Panc1 (cell line): ENCODE measurements at regions not wholly inside any gene's neighbourhood (a gene's known extent, or its start where the extent isn't known, plus 50 kb on each side); places are given as distances from the start of the nearest gene placed in this dataset.
"Not testable (repeated sequence)": the region's sequence is repeated elsewhere in the genome, so short reads cannot be mapped to it uniquely, and the experiment has no call there.

Source experiments
- ATAC-seq: fragments of 200-7000 bp; cut with Tn5 transposase; 2 replicates; pipeline ENCODE4 v1.9.1; 2020; ENCODE audit warnings: mild to moderate bottlenecking, moderate library complexity
- BruUV-seq: library from RNA; stranded (reverse); fragments of 400-500 nt; replicated peaks from 2 replicates; lab custom pipeline; 2021; lab: Mats Ljungman, UMichigan
- CTCF ChIA-PET: fragments of 300-600 bp; sonication (Branson Sonifier 250); formaldehyde crosslinking; loops from one replicate; lab custom pipeline; 2022; ENCODE audit warnings: antibody characterized with exemption; lab: Charles Lee
- POLR2A ChIA-PET: fragments of 300-600 bp; sonication (Branson Sonifier 250); formaldehyde crosslinking; loops from one replicate; lab custom pipeline; 2022; ENCODE audit warnings: antibody characterized with exemption; lab: Charles Lee
- DNase-seq: peaks from one replicate; pipeline ENCODE4 v3.0.0-alpha.2; 2010; ENCODE audit warnings: low read depth, low spot score
- H3K27ac ChIP-seq: 2 replicates; pipeline ENCODE4 v1.5.1; 2011; ENCODE audit warnings: mild to moderate bottlenecking, low read length, inconsistent platforms
- H3K27me3 ChIP-seq: fragments of 200-500 bp; sonication (Bioruptor generic); 2 replicates; pipeline ENCODE4 v1.6.0; 2014; ENCODE audit warnings: low read length, inconsistent platforms; ENCODE audit not compliant: control insufficient read depth, insufficient read depth
- H3K36me3 ChIP-seq: fragments of 200-500 bp; sonication (Bioruptor generic); 2 replicates; pipeline ENCODE4 v1.5.1; 2014; ENCODE audit warnings: inconsistent platforms, mild to moderate bottlenecking, low read length, moderate library complexity; ENCODE audit not compliant: control insufficient read depth, insufficient read depth
- H3K4me1 ChIP-seq: 2 replicates; pipeline ENCODE4 v1.5.1; 2011; ENCODE audit warnings: inconsistent platforms, mild to moderate bottlenecking, low read length, moderate library complexity; ENCODE audit not compliant: control insufficient read depth, insufficient read depth
- H3K4me3 ChIP-seq, 2 experiments: 2 replicates each; pipeline ENCODE4 v1.5.1; 2011 to 2012; ENCODE audit warnings: low read depth in 2 of 2, low read length in 2 of 2, mild to moderate bottlenecking in 2 of 2, inconsistent platforms in 1 of 2, moderate library complexity in 1 of 2
- H3K9me3 ChIP-seq: fragments of 200-500 bp; sonication (Bioruptor generic); 2 replicates; pipeline ENCODE4 v1.5.1; 2014; ENCODE audit warnings: low read depth, mild to moderate bottlenecking, inconsistent platforms, low read length, moderate library complexity; ENCODE audit not compliant: control insufficient read depth, insufficient read depth
- POLR2AphosphoS5 ChIP-seq: IDR thresholded peaks from 2 replicates; pipeline ENCODE4 v1.6.1; 2012; ENCODE audit warnings: mild to moderate bottlenecking, low read depth, low read length, moderate library complexity
- SIN3A ChIP-seq: IDR thresholded peaks from 2 replicates; pipeline ENCODE4 v1.6.1; 2012; ENCODE audit warnings: low read depth, mild to moderate bottlenecking, low read length, moderate library complexity, borderline replicate concordance; ENCODE audit not compliant: insufficient read depth
- TCF7L2 ChIP-seq: IDR thresholded peaks from 2 replicates; pipeline ENCODE4 v1.6.1; 2011; ENCODE audit warnings: mild to moderate bottlenecking, low read depth, low read length, inconsistent platforms
- in situ Hi-C: cut with HindIII; loops from 2 replicates; pipeline ENCODE4 v1.10.0; 2016; ENCODE audit warnings: low sequenced_read_pairs, low pct_unique_long_range_greater_than_20kb
- intact Hi-C: fragments of 100-400 bp; cut with micrococcal nuclease; formaldehyde crosslinking; loops from one replicate; pipeline ENCODE4 v1.10.0; 2022; ENCODE audit not compliant: unreplicated experiment
- TF ChIP-seq, protein P1 (sequence below), 2 experiments: IDR thresholded peaks; 2 replicates each; pipeline ENCODE4 v1.6.1; 2011 to 2012; ENCODE audit warnings: low read depth in 2 of 2, control low read depth in 1 of 2, low read length in 1 of 2, mild to moderate bottlenecking in 1 of 2, moderate library complexity in 1 of 2; ENCODE audit not compliant: insufficient read depth in 1 of 2
- TF ChIP-seq, protein P2 (sequence below): fragments of 450-650 bp; IDR thresholded peaks from 2 replicates; pipeline ENCODE4 v1.5.1; 2017; ENCODE audit warnings: mild to moderate bottlenecking

DNA sequence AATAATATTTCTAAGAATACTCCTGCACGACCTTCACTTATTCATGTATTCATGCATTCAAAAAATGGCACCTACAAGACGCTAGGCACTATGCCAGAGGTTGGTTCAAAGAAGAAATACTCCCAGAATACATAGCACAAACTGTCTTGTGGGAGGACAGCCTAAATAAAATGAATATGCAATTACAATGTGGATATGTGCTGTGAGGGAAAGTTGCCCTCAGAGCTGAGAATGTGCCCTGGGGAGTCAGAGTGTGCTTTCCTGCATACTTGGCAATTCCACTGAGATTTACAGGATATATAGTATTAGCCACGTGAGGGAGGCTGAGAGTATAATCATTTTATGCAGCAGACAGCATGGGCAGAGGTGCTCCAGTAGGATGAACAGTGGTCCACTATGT lies 872.9 kb downstream of the GRID1 start:
- no peaks in the 10 kb centered on the region for H3K36me3 ChIP-seq
- no peak overlapping the region for H3K4me3 ChIP-seq
- H3K4me1 ChIP-seq: no peaks in the 10 kb centered on the region
- ChIA-PET CTCF (no interaction called here), POLR2A (no interaction called here)
- TF ChIP-seq, protein P1, sequence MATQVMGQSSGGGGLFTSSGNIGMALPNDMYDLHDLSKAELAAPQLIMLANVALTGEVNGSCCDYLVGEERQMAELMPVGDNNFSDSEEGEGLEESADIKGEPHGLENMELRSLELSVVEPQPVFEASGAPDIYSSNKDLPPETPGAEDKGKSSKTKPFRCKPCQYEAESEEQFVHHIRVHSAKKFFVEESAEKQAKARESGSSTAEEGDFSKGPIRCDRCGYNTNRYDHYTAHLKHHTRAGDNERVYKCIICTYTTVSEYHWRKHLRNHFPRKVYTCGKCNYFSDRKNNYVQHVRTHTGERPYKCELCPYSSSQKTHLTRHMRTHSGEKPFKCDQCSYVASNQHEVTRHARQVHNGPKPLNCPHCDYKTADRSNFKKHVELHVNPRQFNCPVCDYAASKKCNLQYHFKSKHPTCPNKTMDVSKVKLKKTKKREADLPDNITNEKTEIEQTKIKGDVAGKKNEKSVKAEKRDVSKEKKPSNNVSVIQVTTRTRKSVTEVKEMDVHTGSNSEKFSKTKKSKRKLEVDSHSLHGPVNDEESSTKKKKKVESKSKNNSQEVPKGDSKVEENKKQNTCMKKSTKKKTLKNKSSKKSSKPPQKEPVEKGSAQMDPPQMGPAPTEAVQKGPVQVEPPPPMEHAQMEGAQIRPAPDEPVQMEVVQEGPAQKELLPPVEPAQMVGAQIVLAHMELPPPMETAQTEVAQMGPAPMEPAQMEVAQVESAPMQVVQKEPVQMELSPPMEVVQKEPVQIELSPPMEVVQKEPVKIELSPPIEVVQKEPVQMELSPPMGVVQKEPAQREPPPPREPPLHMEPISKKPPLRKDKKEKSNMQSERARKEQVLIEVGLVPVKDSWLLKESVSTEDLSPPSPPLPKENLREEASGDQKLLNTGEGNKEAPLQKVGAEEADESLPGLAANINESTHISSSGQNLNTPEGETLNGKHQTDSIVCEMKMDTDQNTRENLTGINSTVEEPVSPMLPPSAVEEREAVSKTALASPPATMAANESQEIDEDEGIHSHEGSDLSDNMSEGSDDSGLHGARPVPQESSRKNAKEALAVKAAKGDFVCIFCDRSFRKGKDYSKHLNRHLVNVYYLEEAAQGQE (IDR thresholded peaks at IDR 0.05; ENCODE audit: insufficient read depth in 1 of 2, low read depth in 2 of 2, low read length in 1 of 2): no peak
- TF ChIP-seq POLR2AphosphoS5 (no peak), TCF7L2 (no peak), SIN3A (no peak)
- TF ChIP-seq, protein P2, sequence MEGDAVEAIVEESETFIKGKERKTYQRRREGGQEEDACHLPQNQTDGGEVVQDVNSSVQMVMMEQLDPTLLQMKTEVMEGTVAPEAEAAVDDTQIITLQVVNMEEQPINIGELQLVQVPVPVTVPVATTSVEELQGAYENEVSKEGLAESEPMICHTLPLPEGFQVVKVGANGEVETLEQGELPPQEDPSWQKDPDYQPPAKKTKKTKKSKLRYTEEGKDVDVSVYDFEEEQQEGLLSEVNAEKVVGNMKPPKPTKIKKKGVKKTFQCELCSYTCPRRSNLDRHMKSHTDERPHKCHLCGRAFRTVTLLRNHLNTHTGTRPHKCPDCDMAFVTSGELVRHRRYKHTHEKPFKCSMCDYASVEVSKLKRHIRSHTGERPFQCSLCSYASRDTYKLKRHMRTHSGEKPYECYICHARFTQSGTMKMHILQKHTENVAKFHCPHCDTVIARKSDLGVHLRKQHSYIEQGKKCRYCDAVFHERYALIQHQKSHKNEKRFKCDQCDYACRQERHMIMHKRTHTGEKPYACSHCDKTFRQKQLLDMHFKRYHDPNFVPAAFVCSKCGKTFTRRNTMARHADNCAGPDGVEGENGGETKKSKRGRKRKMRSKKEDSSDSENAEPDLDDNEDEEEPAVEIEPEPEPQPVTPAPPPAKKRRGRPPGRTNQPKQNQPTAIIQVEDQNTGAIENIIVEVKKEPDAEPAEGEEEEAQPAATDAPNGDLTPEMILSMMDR: no peak
- ATAC-seq: no peak
- no peaks in the 10 kb centered on the region for H3K27me3 ChIP-seq
- no peak for DNase-seq
- no peaks in the 10 kb centered on the region for H3K9me3 ChIP-seq
- in situ Hi-C loops (no loop called here), intact Hi-C loops (no loop called here)
- no TSS peak for BruUV-seq
- no peak overlapping the region for H3K27ac ChIP-seq

DNA sequence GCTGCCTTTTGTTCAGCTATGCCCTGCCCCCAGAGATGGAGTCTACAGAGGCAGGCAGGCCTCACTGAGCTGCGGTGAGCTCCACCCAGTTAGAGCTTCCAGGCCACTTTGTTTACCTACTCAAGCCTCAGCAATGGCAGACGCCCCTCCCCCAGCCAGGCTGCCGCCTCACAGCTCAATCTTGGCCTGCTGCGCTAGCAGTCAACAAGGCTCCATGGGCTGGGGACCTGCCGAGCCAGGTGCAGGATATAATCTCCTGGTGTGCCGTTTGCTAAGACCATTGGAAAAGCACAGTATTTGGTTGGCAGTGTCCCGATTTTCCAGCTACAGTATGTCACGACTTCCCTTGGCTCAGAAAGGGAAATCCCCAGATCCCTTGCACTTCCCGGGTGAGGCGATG lies 862.0 kb downstream of the GRID1 start:
- in situ Hi-C loops, CTCF ChIA-PET, ATAC-seq: not testable (repeated sequence)

DNA sequence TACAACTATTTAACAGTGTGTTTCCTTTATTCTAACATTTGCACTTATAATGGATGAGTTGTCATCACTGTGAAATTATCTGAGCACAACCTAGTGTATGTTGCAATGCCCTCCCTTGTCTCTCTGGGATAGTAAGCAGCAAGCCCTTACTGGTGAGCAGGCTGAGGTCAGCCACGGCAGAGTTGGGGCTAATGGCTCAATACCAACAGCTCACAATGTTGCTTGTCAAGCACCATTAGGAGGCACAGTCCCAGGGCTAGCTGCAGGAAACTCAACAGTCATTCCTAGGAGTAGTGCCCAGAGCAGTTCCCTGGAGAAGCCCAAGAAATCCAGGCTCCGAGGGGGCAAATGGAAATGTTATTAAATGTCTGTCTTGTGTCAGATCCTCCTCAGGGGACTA lies 858.4 kb downstream of the GRID1 start:
- no peak for DNase-seq
- Histone ChIP-seq H3K9me3 (no peaks in the 10 kb centered on the region), H3K27ac (no peak overlapping the region), H3K4me1 (no peaks in the 10 kb centered on the region), H3K27me3 (no peaks in the 10 kb centered on the region; the same call in 1 of the 2 replicates), H3K4me3 (no peak overlapping the region), H3K36me3 (no peaks in the 10 kb centered on the region)
- ChIA-PET CTCF (no interaction called here), POLR2A (no interaction called here)
- TF ChIP-seq, protein P2: no peak
- TF ChIP-seq POLR2AphosphoS5: no peak
- no peak for TF ChIP-seq TCF7L2
- TF ChIP-seq, protein P1 (IDR thresholded peaks at IDR 0.05; ENCODE audit: insufficient read depth in 1 of 2, low read depth in 2 of 2, low read length in 1 of 2): no peak
- ATAC-seq: no peak
- in situ Hi-C loops: no loop called here
- intact Hi-C loops: no loop called here
- no TSS peak for BruUV-seq

More for the DNA sequence above, 862.0 kb downstream of the GRID1 start:
- H3K4me3 ChIP-seq, H3K27ac ChIP-seq, DNase-seq, POLR2A ChIA-PET, H3K27me3 ChIP-seq, BruUV-seq, intact Hi-C loops, H3K9me3 ChIP-seq, H3K4me1 ChIP-seq, H3K36me3 ChIP-seq: not testable (repeated sequence)
